GM12874 (cell line): ENCODE measurements at regions not wholly inside any gene's neighbourhood (a gene's known extent, or its start where the extent isn't known, plus 50 kb on each side); places are given as distances from the start of the nearest gene placed in this dataset.

Source experiments
- TF ChIP-seq, protein P1 (sequence below): IDR thresholded peaks from 2 replicates; pipeline ENCODE4 v1.5.1; 2011; ENCODE audit warnings: low read depth, mild to moderate bottlenecking, control low read depth, low read length, moderate library complexity; ENCODE audit not compliant: insufficient read depth

DNA sequence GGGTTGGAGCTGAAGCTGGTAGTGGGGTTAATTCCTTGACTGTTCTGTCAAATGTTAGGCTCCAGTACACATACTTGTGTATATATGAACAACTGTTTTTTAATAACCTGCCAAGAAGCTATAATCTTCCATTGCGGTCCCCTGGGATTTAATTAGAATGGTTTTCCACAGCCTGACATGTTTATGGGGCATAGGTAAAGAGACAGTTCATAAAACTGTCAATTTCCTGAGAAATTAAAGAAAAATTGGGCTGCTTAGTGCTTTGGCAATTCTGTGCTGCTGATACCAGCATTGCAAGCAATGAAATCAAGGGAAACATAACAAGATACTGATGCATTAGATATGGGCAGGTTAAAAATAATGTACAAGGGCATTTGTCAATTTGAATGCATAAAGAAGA, 314.1 kb upstream of the SLC35B3 start:
- TF ChIP-seq, protein P1, sequence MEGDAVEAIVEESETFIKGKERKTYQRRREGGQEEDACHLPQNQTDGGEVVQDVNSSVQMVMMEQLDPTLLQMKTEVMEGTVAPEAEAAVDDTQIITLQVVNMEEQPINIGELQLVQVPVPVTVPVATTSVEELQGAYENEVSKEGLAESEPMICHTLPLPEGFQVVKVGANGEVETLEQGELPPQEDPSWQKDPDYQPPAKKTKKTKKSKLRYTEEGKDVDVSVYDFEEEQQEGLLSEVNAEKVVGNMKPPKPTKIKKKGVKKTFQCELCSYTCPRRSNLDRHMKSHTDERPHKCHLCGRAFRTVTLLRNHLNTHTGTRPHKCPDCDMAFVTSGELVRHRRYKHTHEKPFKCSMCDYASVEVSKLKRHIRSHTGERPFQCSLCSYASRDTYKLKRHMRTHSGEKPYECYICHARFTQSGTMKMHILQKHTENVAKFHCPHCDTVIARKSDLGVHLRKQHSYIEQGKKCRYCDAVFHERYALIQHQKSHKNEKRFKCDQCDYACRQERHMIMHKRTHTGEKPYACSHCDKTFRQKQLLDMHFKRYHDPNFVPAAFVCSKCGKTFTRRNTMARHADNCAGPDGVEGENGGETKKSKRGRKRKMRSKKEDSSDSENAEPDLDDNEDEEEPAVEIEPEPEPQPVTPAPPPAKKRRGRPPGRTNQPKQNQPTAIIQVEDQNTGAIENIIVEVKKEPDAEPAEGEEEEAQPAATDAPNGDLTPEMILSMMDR = no peak

DNA sequence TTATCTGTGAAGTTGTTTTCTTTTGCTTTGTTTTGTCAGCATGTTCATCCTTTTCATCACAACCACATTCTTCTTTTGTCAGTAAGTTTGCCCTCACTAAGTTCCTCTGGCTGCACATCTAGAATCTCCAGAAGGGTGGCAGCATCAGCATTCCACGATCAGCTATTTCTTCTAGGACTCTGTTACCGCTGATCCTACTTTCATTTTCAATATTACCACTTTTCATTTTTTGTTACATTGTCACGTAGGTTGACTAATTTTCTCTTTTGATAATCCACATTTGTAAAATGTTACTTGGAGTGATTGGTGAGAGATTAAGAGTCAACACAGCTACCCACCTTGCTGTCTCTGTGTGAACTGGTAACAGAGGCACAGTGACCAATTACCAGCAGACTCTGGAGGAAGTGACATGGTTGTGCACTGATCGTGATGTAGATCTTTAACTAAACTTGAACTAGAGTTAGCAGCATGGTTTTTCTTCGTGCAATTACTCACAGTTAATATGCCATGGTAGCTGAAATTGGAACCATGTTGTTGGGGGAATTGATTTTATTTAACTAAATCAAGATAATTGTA, 307.9 kb upstream of the SLC35B3 start:
- TF ChIP-seq, protein P1 = no peak

DNA sequence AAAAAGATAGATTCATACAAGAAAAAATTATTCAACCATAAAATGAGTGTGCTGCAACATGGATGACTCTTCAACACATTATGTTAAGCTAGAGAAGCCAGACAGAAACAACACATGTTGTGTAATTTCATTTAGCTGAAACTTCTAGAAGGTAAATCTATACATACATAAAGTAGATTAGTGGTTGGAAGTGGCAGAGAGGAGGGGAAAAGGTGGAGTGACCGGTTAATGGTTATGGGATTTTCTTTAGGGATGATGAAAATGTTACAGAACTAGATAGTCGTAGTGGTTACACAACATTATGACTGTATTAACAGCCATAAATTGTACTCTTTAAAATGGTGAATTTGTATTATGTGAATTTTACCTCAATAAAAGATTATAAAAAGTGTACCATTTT, 304.1 kb upstream of the SLC35B3 start:
- TF ChIP-seq, protein P1 = no peak

DNA sequence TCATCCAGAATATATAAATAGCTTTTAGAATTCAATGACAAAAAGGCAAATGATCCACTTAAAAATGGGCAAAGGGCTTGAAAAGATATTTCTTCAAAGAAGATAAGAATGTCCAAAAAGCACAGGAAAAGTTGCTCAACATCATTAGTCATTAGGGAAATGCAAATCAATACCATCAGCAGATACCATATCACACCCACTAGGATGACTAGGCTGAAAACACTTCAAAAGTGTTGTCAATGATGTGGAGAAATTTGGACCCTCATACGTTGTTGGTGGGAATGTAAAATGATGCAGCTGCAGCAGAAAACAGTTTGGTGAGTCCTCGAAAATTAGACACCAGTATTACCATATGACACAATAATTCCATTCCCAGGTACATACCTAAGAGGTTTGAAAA, 303.6 kb upstream of the SLC35B3 start:
- TF ChIP-seq, protein P1 = no peak

DNA sequence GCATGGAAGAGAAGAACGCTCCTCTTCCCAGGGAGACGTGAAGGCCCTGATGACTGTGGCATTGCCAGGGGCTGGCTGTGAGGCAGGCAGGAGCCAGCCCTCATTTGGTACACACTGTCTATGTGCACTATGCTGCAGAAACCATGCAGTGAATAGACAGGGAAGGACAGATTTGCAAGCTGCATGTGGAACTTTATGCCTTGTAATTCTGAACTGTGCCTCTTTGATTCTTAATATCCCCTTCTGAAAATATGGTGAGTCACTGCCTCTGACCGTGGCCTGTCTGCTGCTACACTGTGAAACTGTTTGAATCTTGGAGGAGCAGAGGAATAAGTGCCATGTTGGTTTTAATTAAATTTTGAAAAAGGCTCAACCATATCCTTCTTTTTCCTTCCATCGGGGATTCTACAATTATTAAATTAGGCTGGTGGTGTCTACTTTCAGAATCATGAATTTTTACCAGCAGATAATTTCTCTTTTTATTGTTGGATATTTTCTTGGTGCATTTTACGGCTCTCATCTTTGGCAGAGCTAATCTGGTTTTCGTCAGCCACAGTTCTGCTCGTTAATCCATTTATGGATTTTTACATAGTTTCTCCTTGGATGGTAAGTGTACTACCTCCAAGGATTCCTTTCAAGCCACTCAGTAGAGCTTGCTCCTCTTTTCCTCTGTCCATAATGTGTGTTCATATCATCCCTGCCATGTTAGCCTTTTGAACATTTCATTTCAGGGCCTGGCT, 301.0 kb upstream of the SLC35B3 start:
- TF ChIP-seq, protein P1 = no peak

DNA sequence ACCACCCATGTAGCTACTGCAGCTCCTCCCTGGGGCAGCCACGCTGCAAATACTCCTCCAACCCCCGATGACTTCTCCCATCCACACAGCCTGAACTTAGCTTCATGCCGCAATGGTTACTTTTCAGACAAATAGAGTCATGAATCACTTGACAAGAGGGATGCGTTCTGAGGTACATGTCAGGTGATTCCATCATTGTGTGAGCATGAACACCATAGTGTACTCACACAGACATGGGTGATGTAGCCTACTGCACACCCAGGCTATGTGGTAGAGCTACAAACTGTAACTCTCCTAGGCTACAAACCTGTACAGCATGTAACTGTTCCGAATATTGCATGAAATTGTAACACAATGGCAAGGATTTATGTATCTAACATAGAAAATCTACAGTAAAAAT, 298.5 kb upstream of the SLC35B3 start:
- TF ChIP-seq, protein P1 = no peak

DNA sequence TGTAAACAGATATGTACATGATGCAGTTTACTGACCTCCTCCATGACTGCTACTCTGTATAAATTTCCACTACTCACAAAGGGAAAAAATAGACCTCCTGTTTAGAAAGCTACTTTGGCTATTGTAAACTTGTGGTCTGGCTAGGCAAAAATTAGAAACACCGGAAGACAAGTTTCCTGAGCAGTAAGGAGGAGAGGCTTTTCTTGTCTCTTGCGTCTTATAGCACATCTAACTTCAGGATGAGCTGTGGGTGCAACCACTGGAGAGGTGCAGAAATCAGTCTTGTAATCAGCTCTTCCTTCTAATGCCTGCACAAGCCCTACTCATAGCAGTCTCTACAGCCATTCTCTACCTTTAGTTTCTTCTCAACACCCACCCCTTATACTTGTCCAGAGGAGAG, 296.5 kb upstream of the SLC35B3 start:
- TF ChIP-seq, protein P1 = no peak
